SU-DHL-6 (cell line): ENCODE measurements at regions not wholly inside any gene's neighbourhood (a gene's known extent, or its start where the extent isn't known, plus 50 kb on each side); places are given as distances from the start of the nearest gene placed in this dataset.

Experiments
- H2AFZ ChIP-seq: fragments of 200-600 bp; sonication (generic); 2 replicates; pipeline ENCODE4 v1.6.1; 2014; ENCODE audit warnings: low read depth, mild to moderate bottlenecking, moderate library complexity, mixed read lengths, antibody characterized with exemption, low read length; ENCODE audit not compliant: severe bottlenecking
- H3F3A ChIP-seq: fragments of 200-600 bp; shearing (Covaris generic); 2 replicates; pipeline ENCODE4 v1.6.0; 2016; ENCODE audit warnings: antibody characterized with exemption, mild to moderate bottlenecking; ENCODE audit not compliant: insufficient read depth
- H3K27ac ChIP-seq: fragments of 200-600 bp; sonication (generic); 2 replicates; pipeline ENCODE4 v1.5.1; 2016; ENCODE audit warnings: low read depth, mild to moderate bottlenecking, low read length, moderate library complexity, mixed read lengths
- H3K27me3 ChIP-seq: fragments of 200-600 bp; sonication (generic), shearing (Covaris generic); 2 replicates; pipeline ENCODE4 v1.6.0; 2014; ENCODE audit warnings: mild to moderate bottlenecking, low read length
- H3K36me3 ChIP-seq: fragments of 200-600 bp; sonication (generic); 2 replicates; pipeline ENCODE4 v1.6.1; 2014; ENCODE audit warnings: mild to moderate bottlenecking, low read length, mixed read lengths
- H3K4me2 ChIP-seq: fragments of 300-600, 200-600 bp; shearing (Covaris generic), sonication (generic); 2 replicates; pipeline ENCODE4 v1.6.0; 2014; ENCODE audit warnings: low read length, low read depth, mild to moderate bottlenecking; ENCODE audit not compliant: poor library complexity, severe bottlenecking
- H3K4me3 ChIP-seq: fragments of 200-600 bp; sonication (generic); 2 replicates; pipeline ENCODE4 v1.5.1; 2014; ENCODE audit warnings: antibody characterized with exemption, low read length, mild to moderate bottlenecking, mixed read lengths; ENCODE audit not compliant: insufficient read depth, poor library complexity, severe bottlenecking
- H3K79me2 ChIP-seq: fragments of 200-600 bp; sonication (generic); 2 replicates; pipeline ENCODE4 v1.6.1; 2014; ENCODE audit warnings: mild to moderate bottlenecking, low read length, moderate library complexity; ENCODE audit not compliant: insufficient read depth
- H3K9ac ChIP-seq: fragments of 200-600 bp; sonication (generic); 2 replicates; pipeline ENCODE4 v1.7.0; 2014; ENCODE audit warnings: mild to moderate bottlenecking, low read length
- H3K9me2 ChIP-seq: fragments of 200-600 bp; sonication (generic); replicated peaks from 2 replicates; pipeline ENCODE4 v1.6.1; 2014; ENCODE audit warnings: low read length; ENCODE audit not compliant: insufficient read depth
- H3K9me3 ChIP-seq: fragments of 200-600 bp; sonication (generic); 2 replicates; pipeline ENCODE4 v1.6.1; 2014; ENCODE audit warnings: low read length, mixed read lengths; ENCODE audit not compliant: insufficient read depth
- H4K20me1 ChIP-seq: fragments of 200-600 bp; sonication (generic); 2 replicates; pipeline ENCODE4 v1.6.1; 2014; ENCODE audit warnings: low read depth, mild to moderate bottlenecking, antibody characterized with exemption, low read length, moderate library complexity, mixed read lengths
- EZH2phosphoT487 ChIP-seq: fragments of 200-600 bp; sonication (generic), shearing (Covaris generic); conservative IDR thresholded peaks from 2 replicates; pipeline ENCODE4 v1.6.1; 2018; ENCODE audit warnings: mild to moderate bottlenecking, antibody characterized with exemption, low read length, moderate library complexity, mixed read lengths
- TF ChIP-seq, protein P1 (sequence below): fragments of 200-600 bp; sonication (generic); IDR thresholded peaks from one replicate; pipeline ENCODE4 v1.5.1; 2017; ENCODE audit warnings: antibody characterized with exemption, mild to moderate bottlenecking, low read length, moderate library complexity; ENCODE audit not compliant: insufficient read depth, poor library complexity, severe bottlenecking

GRCh38 chr20:11063444-11063843, 389.6 kb upstream of the JAG1 start:
- H3K36me3 ChIP-seq, result no peaks in the 10 kb centered on the region
- no peaks in the 10 kb centered on the region for H3K27me3 ChIP-seq
- H3K9ac ChIP-seq, result no peak overlapping the region
- no peak for TF ChIP-seq EZH2phosphoT487
- TF ChIP-seq, protein P1, sequence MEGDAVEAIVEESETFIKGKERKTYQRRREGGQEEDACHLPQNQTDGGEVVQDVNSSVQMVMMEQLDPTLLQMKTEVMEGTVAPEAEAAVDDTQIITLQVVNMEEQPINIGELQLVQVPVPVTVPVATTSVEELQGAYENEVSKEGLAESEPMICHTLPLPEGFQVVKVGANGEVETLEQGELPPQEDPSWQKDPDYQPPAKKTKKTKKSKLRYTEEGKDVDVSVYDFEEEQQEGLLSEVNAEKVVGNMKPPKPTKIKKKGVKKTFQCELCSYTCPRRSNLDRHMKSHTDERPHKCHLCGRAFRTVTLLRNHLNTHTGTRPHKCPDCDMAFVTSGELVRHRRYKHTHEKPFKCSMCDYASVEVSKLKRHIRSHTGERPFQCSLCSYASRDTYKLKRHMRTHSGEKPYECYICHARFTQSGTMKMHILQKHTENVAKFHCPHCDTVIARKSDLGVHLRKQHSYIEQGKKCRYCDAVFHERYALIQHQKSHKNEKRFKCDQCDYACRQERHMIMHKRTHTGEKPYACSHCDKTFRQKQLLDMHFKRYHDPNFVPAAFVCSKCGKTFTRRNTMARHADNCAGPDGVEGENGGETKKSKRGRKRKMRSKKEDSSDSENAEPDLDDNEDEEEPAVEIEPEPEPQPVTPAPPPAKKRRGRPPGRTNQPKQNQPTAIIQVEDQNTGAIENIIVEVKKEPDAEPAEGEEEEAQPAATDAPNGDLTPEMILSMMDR, result no peak
- H3K9me2 ChIP-seq, result no peaks in the 10 kb centered on the region
- no peaks in the 10 kb centered on the region for H3K79me2 ChIP-seq
- no peaks in the 10 kb centered on the region for H3K9me3 ChIP-seq
- H4K20me1 ChIP-seq, result no peaks in the 10 kb centered on the region
- H3K4me2 ChIP-seq, result no peak overlapping the region
- no peaks in the 10 kb centered on the region for H3F3A ChIP-seq
- no peak overlapping the region for H2AFZ ChIP-seq
- H3K27ac ChIP-seq, result no peak overlapping the region
- H3K4me3 ChIP-seq, result no peak overlapping the region

GRCh38 chr20:11064946-11065345, 391.1 kb upstream of the JAG1 start:
- H3F3A ChIP-seq, result no peaks in the 10 kb centered on the region
- no peak overlapping the region for H2AFZ ChIP-seq
- no peak overlapping the region for H3K4me3 ChIP-seq
- H3K9ac ChIP-seq, result no peak overlapping the region
- TF ChIP-seq, protein P1, result no peak
- no peak for TF ChIP-seq EZH2phosphoT487
- H4K20me1 ChIP-seq, result no peaks in the 10 kb centered on the region
- H3K9me3 ChIP-seq, result no peaks in the 10 kb centered on the region
- no peak overlapping the region for H3K4me2 ChIP-seq
- no peaks in the 10 kb centered on the region for H3K36me3 ChIP-seq
- H3K79me2 ChIP-seq, result no peaks in the 10 kb centered on the region
- no peak overlapping the region for H3K27ac ChIP-seq
- no peaks in the 10 kb centered on the region for H3K9me2 ChIP-seq
- no peaks in the 10 kb centered on the region for H3K27me3 ChIP-seq

- no peak overlapping the region for H3K9ac ChIP-seq
- TF ChIP-seq, protein P1, result no peak
- TF ChIP-seq EZH2phosphoT487, result no peak
- H3K36me3 ChIP-seq, result no peaks in the 10 kb centered on the region
- no peaks in the 10 kb centered on the region for H3K79me2 ChIP-seq
- H3K4me3 ChIP-seq, result no peak overlapping the region
- no peak overlapping the region for H3K4me2 ChIP-seq
- H2AFZ ChIP-seq, result no peak overlapping the region
- H3K27ac ChIP-seq, result no peak overlapping the region
- H3K27me3 ChIP-seq, result no peaks in the 10 kb centered on the region
- H3K9me3 ChIP-seq, result no peaks in the 10 kb centered on the region
- H4K20me1 ChIP-seq, result no peaks in the 10 kb centered on the region
- H3F3A ChIP-seq, result no peaks in the 10 kb centered on the region
- no peaks in the 10 kb centered on the region for H3K9me2 ChIP-seq
Measured at GRCh38 chr20:11067359-11067758, 393.6 kb upstream of the JAG1 start.
